SU-DHL-6 (cell line): ENCODE measurements at regions not wholly inside any gene's neighbourhood (a gene's known extent, or its start where the extent isn't known, plus 50 kb on each side); places are given as distances from the start of the nearest gene placed in this dataset.

Experiments used
- CTCF ChIP-seq: fragments of 200-600 bp; sonication (generic); IDR thresholded peaks from one replicate; pipeline ENCODE4 v1.5.1; 2017; ENCODE audit warnings: antibody characterized with exemption, mild to moderate bottlenecking, low read length, moderate library complexity; ENCODE audit not compliant: insufficient read depth, poor library complexity, severe bottlenecking
- EZH2phosphoT487 ChIP-seq: fragments of 200-600 bp; sonication (generic), shearing (Covaris generic); conservative IDR thresholded peaks from 2 replicates; pipeline ENCODE4 v1.6.1; 2018; ENCODE audit warnings: mild to moderate bottlenecking, antibody characterized with exemption, low read length, moderate library complexity, mixed read lengths

- TF ChIP-seq CTCF (no peak), EZH2phosphoT487 (no peak)
Measured at GRCh38 chr6:120646101-120646500, 688.2 kb downstream of the TBC1D32 start.
